H1 (cell line): ENCODE measurements at regions not wholly inside any gene's neighbourhood (a gene's known extent, or its start where the extent isn't known, plus 50 kb on each side); places are given as distances from the start of the nearest gene placed in this dataset.

ENCODE experiments used
- CTCF ChIA-PET: fragments of 300-600 bp; sonication (Branson Sonifier 250); formaldehyde crosslinking; loops from one replicate; lab custom pipeline; 2021; ENCODE audit not compliant: partially characterized antibody; lab: Charles Lee
- POLR2A ChIA-PET: fragments of 300-600 bp; sonication (Branson Sonifier 250); formaldehyde crosslinking; loops from one replicate; lab custom pipeline; 2021; ENCODE audit warnings: inconsistent platforms; ENCODE audit not compliant: partially characterized antibody; lab: Charles Lee
- DNase-seq, 2 experiments: peaks; one replicate each; pipeline versions ENCODE4 v3.0.0 to v3.0.0-alpha.2; 2010 to 2022; ENCODE audit warnings: low spot score in 2 of 2, low read depth in 1 of 2, mixed read lengths in 1 of 2
- FAIRE-seq: peaks from 2 replicates; lab custom pipeline; 2011; peaks lifted over from hg19 to GRCh38; lab: Jason Lieb, UNC
- H2AFZ ChIP-seq: 2 replicates; pipeline ENCODE4 v1.8.1; 2012; ENCODE audit warnings: low read length, inconsistent platforms
- H2AK5ac ChIP-seq: 2 replicates; pipeline ENCODE4 v1.6.1; 2013; ENCODE audit warnings: low read depth, low read length
- H2BK120ac ChIP-seq: replicated peaks from 2 replicates; pipeline ENCODE3; 2013; ENCODE audit warnings: low read depth, low read length, inconsistent platforms
- H2BK12ac ChIP-seq: 2 replicates; pipeline ENCODE4 v1.6.1; 2013; ENCODE audit warnings: low read depth, low read length
- H2BK15ac ChIP-seq: 2 replicates; pipeline ENCODE4 v1.6.1; 2013; ENCODE audit warnings: low read length
- H2BK20ac ChIP-seq: 2 replicates; pipeline ENCODE4 v1.6.1; 2013; ENCODE audit warnings: low read length
- H2BK5ac ChIP-seq: 2 replicates; pipeline ENCODE4 v1.6.1; 2013; ENCODE audit warnings: low read depth, low read length
- H3K14ac ChIP-seq: 2 replicates; pipeline ENCODE4 v1.6.1; 2013; ENCODE audit warnings: inconsistent platforms; ENCODE audit not compliant: insufficient read length
- H3K18ac ChIP-seq: 2 replicates; pipeline ENCODE4 v1.6.1; 2013; ENCODE audit warnings: low read length; ENCODE audit errors: extremely low read depth
- H3K23ac ChIP-seq: 2 replicates; pipeline ENCODE4 v1.6.1; 2013; ENCODE audit warnings: inconsistent platforms; ENCODE audit not compliant: insufficient read length
- H3K23me2 ChIP-seq: 2 replicates; pipeline ENCODE4 v1.6.1; 2013; ENCODE audit warnings: low read depth, low read length
- H3K27ac ChIP-seq: 2 replicates; pipeline ENCODE4 v1.6.1; 2011; ENCODE audit warnings: low read depth, low read length, inconsistent platforms
- H3K27me3 ChIP-seq, 4 experiments: replicated peaks in 1 of 4; 1 replicate in 1 of 4; 2 replicates in 3 of 4; pipeline versions ENCODE4 v1.6.1 to v1.8.1; 2011 to 2013; ENCODE audit warnings: low read length in 3 of 4, mild to moderate bottlenecking in 3 of 4, inconsistent platforms in 2 of 4, mixed read lengths in 2 of 4, moderate library complexity in 1 of 4; ENCODE audit not compliant: control insufficient read depth in 3 of 4, insufficient read depth in 3 of 4; ENCODE audit errors: extremely low read depth in 1 of 4
- H3K36me3 ChIP-seq, 4 experiments: 2 replicates each; pipeline versions ENCODE4 v1.6.1 to v1.8.1; 2011 to 2013; ENCODE audit warnings: mild to moderate bottlenecking in 4 of 4, low read length in 3 of 4, moderate library complexity in 2 of 4, control low read depth in 1 of 4, inconsistent platforms in 1 of 4; ENCODE audit not compliant: insufficient read depth in 4 of 4, control insufficient read depth in 2 of 4
- H3K4ac ChIP-seq: replicated peaks from 2 replicates; pipeline ENCODE3; 2013; ENCODE audit warnings: low read length, low read depth, mixed read lengths, inconsistent platforms; ENCODE audit not compliant: insufficient read length
- H3K4me1 ChIP-seq, 4 experiments: replicated peaks in 1 of 4; 1 replicate in 1 of 4; 2 replicates in 3 of 4; pipeline versions ENCODE4 v1.6.1 to v1.8.1; 2011 to 2013; ENCODE audit warnings: low read length in 3 of 4, inconsistent platforms in 2 of 4, mixed read lengths in 1 of 4; ENCODE audit not compliant: insufficient read depth in 4 of 4, control insufficient read depth in 3 of 4
- H3K4me2 ChIP-seq, 2 experiments: 2 replicates each; pipeline versions ENCODE4 v1.6.1 to v1.8.1; 2011 to 2013; ENCODE audit warnings: low read depth in 2 of 2, low read length in 2 of 2, control low read depth in 1 of 2, inconsistent platforms in 1 of 2, mild to moderate bottlenecking in 1 of 2; ENCODE audit not compliant: insufficient read depth in 1 of 2
- H3K4me3 ChIP-seq, 4 experiments: fragments of 200-600, 300-600 bp in 1 of 4; sonication (generic), shearing (Covaris generic), sonication (Bioruptor Twin) in 1 of 4; 2 replicates each; pipeline versions ENCODE4 v1.5.1 to v1.8.1; 2011 to 2016; ENCODE audit warnings: low read length in 4 of 4, low read depth in 3 of 4, control low read depth in 2 of 4, inconsistent platforms in 2 of 4, mild to moderate bottlenecking in 2 of 4, mixed read lengths in 1 of 4, moderate library complexity in 1 of 4; ENCODE audit not compliant: insufficient read depth in 2 of 4; ENCODE audit errors: extremely low read depth in 1 of 4
- H3K56ac ChIP-seq: replicated peaks from 2 replicates; pipeline ENCODE3; 2013; ENCODE audit warnings: low read depth, mild to moderate bottlenecking, mixed read lengths, low read length, inconsistent platforms; ENCODE audit not compliant: insufficient read length
- H3K79me1 ChIP-seq: 2 replicates; pipeline ENCODE4 v1.6.1; 2013; ENCODE audit warnings: low read depth, low read length, control low read depth
- H3K79me2 ChIP-seq, 2 experiments: 2 replicates each; pipeline versions ENCODE4 v1.6.1 to v1.8.1; 2012 to 2013; ENCODE audit warnings: low read length in 2 of 2, mild to moderate bottlenecking in 2 of 2, inconsistent platforms in 1 of 2; ENCODE audit not compliant: insufficient read depth in 2 of 2, control insufficient read depth in 1 of 2
- H3K9ac ChIP-seq, 4 experiments: replicated peaks in 1 of 4; 1 replicate in 1 of 4; 2 replicates in 3 of 4; pipeline versions ENCODE4 v1.6.1 to v1.8.1; 2011 to 2013; ENCODE audit warnings: low read depth in 3 of 4, low read length in 3 of 4, control low read depth in 2 of 4, mild to moderate bottlenecking in 2 of 4, moderate library complexity in 2 of 4, inconsistent platforms in 1 of 4; ENCODE audit errors: extremely low read depth in 1 of 4
- H3K9me3 ChIP-seq, 2 experiments: 2 replicates each; pipeline versions ENCODE4 v1.6.1 to v1.8.1; 2012 to 2013; ENCODE audit warnings: mild to moderate bottlenecking in 2 of 2, moderate library complexity in 2 of 2, control low read depth in 1 of 2, inconsistent platforms in 1 of 2, low read depth in 1 of 2, low read length in 1 of 2, mixed read lengths in 1 of 2; ENCODE audit not compliant: insufficient read depth in 2 of 2
- H4K20me1 ChIP-seq, 2 experiments: replicated peaks in 1 of 2; 2 replicates each; pipeline versions ENCODE3 to v1.8.1; 2011 to 2013; ENCODE audit warnings: inconsistent platforms in 2 of 2, low read length in 2 of 2, mild to moderate bottlenecking in 1 of 2; ENCODE audit not compliant: insufficient read depth in 2 of 2, control insufficient read depth in 1 of 2
- H4K5ac ChIP-seq: 2 replicates; pipeline ENCODE4 v1.6.1; 2013; ENCODE audit warnings: low read length, low read depth, mixed read lengths, inconsistent platforms; ENCODE audit not compliant: insufficient read length
- H4K8ac ChIP-seq: 2 replicates; pipeline ENCODE4 v1.8.0; 2013; ENCODE audit warnings: mild to moderate bottlenecking, moderate library complexity, low read length, inconsistent platforms; ENCODE audit not compliant: insufficient read depth; ENCODE audit errors: extremely low read depth
- H4K91ac ChIP-seq: replicated peaks from 2 replicates; pipeline ENCODE3; 2013; ENCODE audit warnings: low read length, mixed read lengths, inconsistent platforms; ENCODE audit not compliant: insufficient read length
- CHD1 ChIP-seq: IDR thresholded peaks from 2 replicates; pipeline ENCODE4 v1.6.1; 2012; ENCODE audit warnings: low read depth, low read length, improper control_type of control experiment
- CTCF ChIP-seq, 3 experiments: IDR thresholded peaks; 1 replicate in 2 of 3; 2 replicates in 1 of 3; pipeline versions ENCODE4 v1.5.1 to v1.6.1; 2011; ENCODE audit warnings: low read length in 3 of 3, mild to moderate bottlenecking in 3 of 3, inconsistent platforms in 2 of 3, low read depth in 1 of 3, moderate library complexity in 1 of 3; ENCODE audit not compliant: insufficient read depth in 1 of 3; ENCODE audit errors: control extremely low read depth in 1 of 3
- FOSL1 ChIP-seq: IDR thresholded peaks from 2 replicates; pipeline ENCODE4 v1.6.1; 2011; ENCODE audit warnings: mild to moderate bottlenecking, low read depth, low read length, moderate library complexity; ENCODE audit not compliant: insufficient read depth
- PHF8 ChIP-seq: fragments of 200-600 bp; sonication (generic); conservative IDR thresholded peaks from 2 replicates; pipeline ENCODE4 v1.7.1; 2012; ENCODE audit warnings: low read depth, mild to moderate bottlenecking, inconsistent platforms, low read length, moderate library complexity
- RNF2 ChIP-seq: fragments of 200-900, 300-1000 bp; sonication (generic); IDR thresholded peaks from 2 replicates; pipeline ENCODE4 v1.7.1; 2016; ENCODE audit warnings: borderline replicate concordance, low read depth, mild to moderate bottlenecking, antibody characterized with exemption, low read length; ENCODE audit not compliant: poor library complexity, severe bottlenecking; ENCODE audit errors: missing control alignments
- RXRA ChIP-seq: IDR thresholded peaks from 2 replicates; pipeline ENCODE4 v1.6.1; 2011; ENCODE audit warnings: low read depth, mild to moderate bottlenecking, low read length, moderate library complexity; ENCODE audit not compliant: insufficient read depth
- SIX5 ChIP-seq: IDR thresholded peaks from 2 replicates; pipeline ENCODE4 v1.6.1; 2011; ENCODE audit warnings: mild to moderate bottlenecking, low read depth, low read length
- SUZ12 ChIP-seq: fragments of 200-600 bp; sonication (generic); IDR thresholded peaks from 2 replicates; pipeline ENCODE4 v1.6.1; 2012; ENCODE audit warnings: mild to moderate bottlenecking, inconsistent platforms, low read length, moderate library complexity, mixed read lengths
- WGBS, 2 experiments: shearing (Covaris generic) in 1 of 2; methylation state at CpG; one replicate each; pipeline versions ENCODE4 v1.1.6 to v1.1.7; 2013 to 2015; ENCODE audit warnings: low lambda C conversion rate in 2 of 2, mixed read lengths in 2 of 2, inconsistent platforms in 1 of 2, low coverage in 1 of 2, missing lambda C conversion rate in 1 of 2; ENCODE audit not compliant: insufficient replicate concordance in 2 of 2, insufficient coverage in 1 of 2, insufficient read length in 1 of 2; ENCODE audit errors: extremely low coverage in 1 of 2, missing lambda C conversion rate in 1 of 2; 5-methylcytosine and 5-hydroxymethylcytosine counted together
- TF ChIP-seq, protein P1 (sequence below): IDR thresholded peaks from 2 replicates; pipeline ENCODE4 v1.6.1; 2011; ENCODE audit warnings: low read depth, mild to moderate bottlenecking, low read length; ENCODE audit not compliant: insufficient read depth

DNA sequence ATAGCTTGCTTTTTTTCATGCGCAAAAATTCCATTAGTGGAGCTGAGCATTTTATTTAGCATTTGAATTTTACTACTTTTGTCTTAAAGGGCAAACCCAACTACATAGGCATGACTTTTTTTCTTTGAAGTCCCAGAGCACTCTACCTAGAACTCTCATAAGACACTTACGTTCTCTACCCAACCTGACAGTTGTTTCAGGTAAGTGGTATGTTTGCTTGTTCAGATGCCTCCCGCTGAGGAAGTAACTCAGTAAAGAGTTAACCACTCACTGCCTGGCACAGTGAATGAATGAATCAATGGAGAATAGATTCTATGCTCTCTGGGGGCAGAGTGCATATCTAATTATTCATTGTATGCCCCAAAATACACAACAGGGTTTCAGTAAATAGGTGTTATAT lies 212.3 kb upstream of the PRDM1 start:
- Histone ChIP-seq H4K20me1 (no peaks in the 10 kb centered on the region), H3K79me2 (no peaks in the 10 kb centered on the region), H2BK20ac (no peak overlapping the region), H2BK12ac (no peak overlapping the region), H4K8ac (no peak overlapping the region), H2BK15ac (no peak overlapping the region), H2AK5ac (no peak overlapping the region), H4K5ac (no peak overlapping the region), H3K27ac (no peak overlapping the region), H3K79me1 (no peaks in the 10 kb centered on the region), H3K23ac (no peak overlapping the region), H3K23me2 (no peaks in the 10 kb centered on the region; the same call in 1 of the 2 replicates), H3K14ac (no peak overlapping the region), H3K56ac (no peak overlapping the region), H3K4me3 (no peak overlapping the region), H3K4me2 (no peak overlapping the region), H4K91ac (no peak overlapping the region), H3K18ac (no peak overlapping the region)
- CTCF ChIA-PET, result interaction anchor here (0.8 to 1.2 kb wide), 2 partner anchors 17 to 177 kb away, joined by 3 read pairs; no protein-coding TSS in a partner anchor
- DNase-seq (no peak), FAIRE-seq (no peak)
- TF ChIP-seq SIX5 (no peak), CHD1 (no peak), SUZ12 (no peak), FOSL1 (no peak), RNF2 (no peak), CTCF (IDR thresholded peaks at IDR 0.05; ENCODE audit: control extremely low read depth in 1 of 3, insufficient read depth in 1 of 3, low read depth in 1 of 3, low read length in 3 of 3) (no peak), RXRA (no peak), PHF8 (no peak)
- TF ChIP-seq, protein P1, sequence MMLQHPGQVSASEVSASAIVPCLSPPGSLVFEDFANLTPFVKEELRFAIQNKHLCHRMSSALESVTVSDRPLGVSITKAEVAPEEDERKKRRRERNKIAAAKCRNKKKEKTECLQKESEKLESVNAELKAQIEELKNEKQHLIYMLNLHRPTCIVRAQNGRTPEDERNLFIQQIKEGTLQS, result no peak
- TF ChIP-seq, all 59 proteins: peak for 0
- Histone ChIP-seq H2AFZ (no peak overlapping the region), H2BK5ac (no peak overlapping the region), H3K9me3 (no peaks in the 10 kb centered on the region), H3K36me3 (no peaks in the 10 kb centered on the region), H3K27me3 (no peaks in the 10 kb centered on the region; a peak in 1 of 7 replicates), H3K4me1 (no peaks in the 10 kb centered on the region; a peak in 1 of 7 replicates), H3K9ac (no peak overlapping the region), H2BK120ac (no peak overlapping the region), H3K4ac (no peak overlapping the region)
- POLR2A ChIA-PET, result interaction anchor here (0.6 kb wide), 1 partner anchor 19 kb away, joined by 3 read pairs; no protein-coding TSS in a partner anchor
- 82% methylated on average over 3 of the region's 3 CpGs; no CpG with 5 or more reads in 1 of the 2 experiments for WGBS, 2 experiments
